ENCODE measurements at regions not wholly inside any gene's neighbourhood (a gene's known extent, or its start where the extent isn't known, plus 50 kb on each side); places are given as distances from the start of the nearest gene placed in this dataset.
A peak's percentile ranks its signal among the peaks of the same experiment; 100 is the strongest.
"Not testable (repeated sequence)": the region's sequence is repeated elsewhere in the genome, so short reads cannot be mapped to it uniquely, and the experiment has no call there.

GRCh38 chr21:14058566-14058965 lies 152.2 kb downstream of the LIPI start:
- no peak for DNase-seq

- DNase-seq = not testable (repeated sequence)
Observed at GRCh38 chr21:14057841-14058481, 152.8 kb downstream of the LIPI start.

- no peak for DNase-seq
Observed at GRCh38 chr21:14057313-14057712, 153.4 kb downstream of the LIPI start.

GRCh38 chr21:14056771-14057191 lies 154.0 kb downstream of the LIPI start:
- no peak for DNase-seq

- not testable (repeated sequence) for DNase-seq
Observed at GRCh38 chr21:14055746-14056515, 154.8 kb downstream of the LIPI start.

- DNase-seq = no peak
Observed at GRCh38 chr21:14054682-14055081, 156.1 kb downstream of the LIPI start.

GRCh38 chr21:14050121-14050520 lies 160.6 kb downstream of the LIPI start:
- no peak for DNase-seq

- DNase-seq = no peak
Observed at GRCh38 chr21:14046401-14046800, 164.4 kb downstream of the LIPI start.

- DNase-seq = no peak
Observed at GRCh38 chr21:14040386-14040785, 170.4 kb downstream of the LIPI start.

- DNase-seq = not testable (repeated sequence)
Observed at GRCh38 chr21:14028619-14029018, 182.1 kb downstream of the LIPI start.

GRCh38 chr21:14027235-14027869 lies 183.4 kb downstream of the LIPI start:
- peak; percentile 92 to 97 (median 93) for DNase-seq

GRCh38 chr21:14020108-14020507 lies 190.6 kb downstream of the LIPI start:
- not testable (repeated sequence) for DNase-seq

- not testable (repeated sequence) for DNase-seq
Observed at GRCh38 chr21:14015841-14016240, 194.9 kb downstream of the LIPI start.

- DNase-seq = not testable (repeated sequence)
Observed at GRCh38 chr21:14013623-14014498, 196.9 kb downstream of the LIPI start.

- DNase-seq = no peak
Observed at GRCh38 chr21:14013056-14013603, 197.6 kb downstream of the LIPI start.

- DNase-seq = no peak
Observed at GRCh38 chr21:14012409-14012808, 198.3 kb downstream of the LIPI start.

GRCh38 chr21:14011751-14012150 lies 199.0 kb downstream of the LIPI start:
- not testable (repeated sequence) for DNase-seq

GRCh38 chr21:14011149-14011548 lies 199.6 kb downstream of the LIPI start:
- not testable (repeated sequence) for DNase-seq

- no peak for DNase-seq
Observed at GRCh38 chr21:14010729-14011128, 200.0 kb downstream of the LIPI start.

- DNase-seq = not testable (repeated sequence)
Observed at GRCh38 chr21:14009990-14010389, 200.8 kb downstream of the LIPI start.

- not testable (repeated sequence) for DNase-seq
Observed at GRCh38 chr21:14009238-14009981, 201.3 kb downstream of the LIPI start.

GRCh38 chr21:14008436-14008835 lies 202.3 kb downstream of the LIPI start:
- DNase-seq = peak in 1 of 3 experiments; percentile 39

All from NCI-H1417 (cell line).